ENCODE measurements at regions not wholly inside any gene's neighbourhood (a gene's known extent, or its start where the extent isn't known, plus 50 kb on each side); places are given as distances from the start of the nearest gene placed in this dataset.

DNA sequence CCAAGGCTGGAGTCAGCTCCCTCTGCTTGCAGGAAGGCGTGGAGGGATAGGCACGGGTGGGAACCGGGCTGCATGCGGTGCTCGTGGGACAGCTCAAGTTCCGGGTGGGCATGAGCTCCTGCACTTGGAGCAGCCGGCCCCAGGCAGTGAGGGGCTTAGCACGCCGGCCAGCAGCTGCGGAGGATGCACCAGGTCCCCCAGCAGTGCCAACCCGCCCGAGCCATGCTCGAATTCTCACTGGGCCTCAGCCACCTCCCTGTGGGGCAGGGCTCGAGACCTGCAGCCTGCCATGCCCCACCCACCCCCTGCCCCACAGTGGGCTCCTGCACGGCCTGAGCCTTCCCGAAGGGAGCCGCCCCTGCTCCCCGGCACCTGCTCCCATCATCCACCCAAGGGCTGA, 1501.8 kb downstream of the AACS start:
- H4K20me1 ChIP-seq (ENCODE audit: insufficient read depth): no peaks in the 10 kb centered on the region

DNA sequence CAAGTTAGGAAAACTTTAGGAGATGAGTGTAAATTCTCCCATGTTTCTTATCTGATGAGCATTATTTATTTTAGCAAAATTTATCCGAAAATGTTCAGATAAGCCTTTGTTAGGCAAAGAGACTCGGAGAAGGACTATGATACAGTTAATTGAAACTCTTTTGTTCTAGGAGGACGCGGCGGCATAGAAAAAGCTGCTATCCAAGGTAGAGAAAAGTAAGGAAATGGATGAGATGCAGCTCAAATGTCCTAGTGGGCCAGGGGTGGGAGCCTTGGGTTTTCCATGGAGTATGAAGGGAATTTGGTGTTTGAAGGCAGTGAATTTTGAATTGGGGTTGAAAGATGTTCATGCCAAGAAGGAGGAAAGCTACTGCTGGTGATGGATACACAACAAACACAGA, 1504.5 kb downstream of the AACS start:
- H4K20me1 ChIP-seq (ENCODE audit: insufficient read depth): no peaks in the 10 kb centered on the region
- no peaks in the 10 kb centered on the region for H3K9me3 ChIP-seq (ENCODE audit: low read length)
- no peak overlapping the region for H2AFZ ChIP-seq (ENCODE audit: low read depth, low read length)
- no peaks in the 10 kb centered on the region for H3K9me2 ChIP-seq (ENCODE audit: insufficient read depth, low read length)
- no peak overlapping the region for H3K27ac ChIP-seq (ENCODE audit: low read length)
- H3K27me3 ChIP-seq (ENCODE audit: insufficient read depth, low read depth, low read length): no peaks in the 10 kb centered on the region
- no peaks in the 10 kb centered on the region for H3F3A ChIP-seq (ENCODE audit: insufficient read depth, low read length, poor library complexity, severe bottlenecking)
- no peaks in the 10 kb centered on the region for H3K36me3 ChIP-seq (ENCODE audit: insufficient read depth, low read length)
- no peak overlapping the region for H3K4me2 ChIP-seq (ENCODE audit: low read length)
- no peak overlapping the region for H3K4me3 ChIP-seq (ENCODE audit: low read length)
- H3K9ac ChIP-seq (ENCODE audit: low read length): no peak overlapping the region
- TF ChIP-seq POLR2AphosphoS5 (IDR thresholded peaks at IDR 0.05): no peak
- TF ChIP-seq, protein P1, sequence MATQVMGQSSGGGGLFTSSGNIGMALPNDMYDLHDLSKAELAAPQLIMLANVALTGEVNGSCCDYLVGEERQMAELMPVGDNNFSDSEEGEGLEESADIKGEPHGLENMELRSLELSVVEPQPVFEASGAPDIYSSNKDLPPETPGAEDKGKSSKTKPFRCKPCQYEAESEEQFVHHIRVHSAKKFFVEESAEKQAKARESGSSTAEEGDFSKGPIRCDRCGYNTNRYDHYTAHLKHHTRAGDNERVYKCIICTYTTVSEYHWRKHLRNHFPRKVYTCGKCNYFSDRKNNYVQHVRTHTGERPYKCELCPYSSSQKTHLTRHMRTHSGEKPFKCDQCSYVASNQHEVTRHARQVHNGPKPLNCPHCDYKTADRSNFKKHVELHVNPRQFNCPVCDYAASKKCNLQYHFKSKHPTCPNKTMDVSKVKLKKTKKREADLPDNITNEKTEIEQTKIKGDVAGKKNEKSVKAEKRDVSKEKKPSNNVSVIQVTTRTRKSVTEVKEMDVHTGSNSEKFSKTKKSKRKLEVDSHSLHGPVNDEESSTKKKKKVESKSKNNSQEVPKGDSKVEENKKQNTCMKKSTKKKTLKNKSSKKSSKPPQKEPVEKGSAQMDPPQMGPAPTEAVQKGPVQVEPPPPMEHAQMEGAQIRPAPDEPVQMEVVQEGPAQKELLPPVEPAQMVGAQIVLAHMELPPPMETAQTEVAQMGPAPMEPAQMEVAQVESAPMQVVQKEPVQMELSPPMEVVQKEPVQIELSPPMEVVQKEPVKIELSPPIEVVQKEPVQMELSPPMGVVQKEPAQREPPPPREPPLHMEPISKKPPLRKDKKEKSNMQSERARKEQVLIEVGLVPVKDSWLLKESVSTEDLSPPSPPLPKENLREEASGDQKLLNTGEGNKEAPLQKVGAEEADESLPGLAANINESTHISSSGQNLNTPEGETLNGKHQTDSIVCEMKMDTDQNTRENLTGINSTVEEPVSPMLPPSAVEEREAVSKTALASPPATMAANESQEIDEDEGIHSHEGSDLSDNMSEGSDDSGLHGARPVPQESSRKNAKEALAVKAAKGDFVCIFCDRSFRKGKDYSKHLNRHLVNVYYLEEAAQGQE (IDR thresholded peaks at IDR 0.05; ENCODE audit: borderline replicate concordance): no peak
- TF ChIP-seq MXI1 (conservative IDR thresholded peaks at IDR 0.05; ENCODE audit: poor library complexity, severe bottlenecking): no peak
- no peak for TF ChIP-seq EZH2 (IDR thresholded peaks at IDR 0.05; ENCODE audit: borderline replicate concordance, insufficient read depth, low read length, poor library complexity, severe bottlenecking)
- TF ChIP-seq, protein P2, sequence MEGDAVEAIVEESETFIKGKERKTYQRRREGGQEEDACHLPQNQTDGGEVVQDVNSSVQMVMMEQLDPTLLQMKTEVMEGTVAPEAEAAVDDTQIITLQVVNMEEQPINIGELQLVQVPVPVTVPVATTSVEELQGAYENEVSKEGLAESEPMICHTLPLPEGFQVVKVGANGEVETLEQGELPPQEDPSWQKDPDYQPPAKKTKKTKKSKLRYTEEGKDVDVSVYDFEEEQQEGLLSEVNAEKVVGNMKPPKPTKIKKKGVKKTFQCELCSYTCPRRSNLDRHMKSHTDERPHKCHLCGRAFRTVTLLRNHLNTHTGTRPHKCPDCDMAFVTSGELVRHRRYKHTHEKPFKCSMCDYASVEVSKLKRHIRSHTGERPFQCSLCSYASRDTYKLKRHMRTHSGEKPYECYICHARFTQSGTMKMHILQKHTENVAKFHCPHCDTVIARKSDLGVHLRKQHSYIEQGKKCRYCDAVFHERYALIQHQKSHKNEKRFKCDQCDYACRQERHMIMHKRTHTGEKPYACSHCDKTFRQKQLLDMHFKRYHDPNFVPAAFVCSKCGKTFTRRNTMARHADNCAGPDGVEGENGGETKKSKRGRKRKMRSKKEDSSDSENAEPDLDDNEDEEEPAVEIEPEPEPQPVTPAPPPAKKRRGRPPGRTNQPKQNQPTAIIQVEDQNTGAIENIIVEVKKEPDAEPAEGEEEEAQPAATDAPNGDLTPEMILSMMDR (IDR thresholded peaks at IDR 0.05; ENCODE audit: poor library complexity, severe bottlenecking): no peak
- TF ChIP-seq TAF1 (IDR thresholded peaks at IDR 0.05; ENCODE audit: low read depth): no peak
- TF ChIP-seq SMC3 (conservative IDR thresholded peaks at IDR 0.05; ENCODE audit: poor library complexity): no peak
- no peak for TF ChIP-seq RAD21 (conservative IDR thresholded peaks at IDR 0.05)
- no peak for TF ChIP-seq EP300 (conservative IDR thresholded peaks at IDR 0.05; ENCODE audit: poor library complexity, severe bottlenecking)
- H3K79me2 ChIP-seq (replicated peaks; ENCODE audit: insufficient read depth, low read length): no peaks in the 10 kb centered on the region

More for the DNA sequence above, 1501.8 kb downstream of the AACS start:
- no peaks in the 10 kb centered on the region for H3K27me3 ChIP-seq (ENCODE audit: insufficient read depth, low read depth, low read length)
- H3K9me2 ChIP-seq (ENCODE audit: insufficient read depth, low read length): no peaks in the 10 kb centered on the region
- no peak for TF ChIP-seq POLR2AphosphoS5 (IDR thresholded peaks at IDR 0.05)
- no peak for TF ChIP-seq EZH2 (IDR thresholded peaks at IDR 0.05; ENCODE audit: borderline replicate concordance, insufficient read depth, low read length, poor library complexity, severe bottlenecking)
- TF ChIP-seq, protein P1 (IDR thresholded peaks at IDR 0.05; ENCODE audit: borderline replicate concordance): no peak
- no peak for TF ChIP-seq TAF1 (IDR thresholded peaks at IDR 0.05; ENCODE audit: low read depth)
- TF ChIP-seq EP300 (conservative IDR thresholded peaks at IDR 0.05; ENCODE audit: poor library complexity, severe bottlenecking): no peak
- no peak for TF ChIP-seq MXI1 (conservative IDR thresholded peaks at IDR 0.05; ENCODE audit: poor library complexity, severe bottlenecking)
- TF ChIP-seq, protein P2 (IDR thresholded peaks at IDR 0.05; ENCODE audit: poor library complexity, severe bottlenecking): no peak
- TF ChIP-seq RAD21 (conservative IDR thresholded peaks at IDR 0.05): no peak
- TF ChIP-seq SMC3 (conservative IDR thresholded peaks at IDR 0.05; ENCODE audit: poor library complexity): no peak
- no peak overlapping the region for H3K27ac ChIP-seq (ENCODE audit: low read length)
- H3K4me2 ChIP-seq (ENCODE audit: low read length): no peak overlapping the region
- no peak overlapping the region for H3K4me3 ChIP-seq (ENCODE audit: low read length)
- H2AFZ ChIP-seq (ENCODE audit: low read depth, low read length): no peak overlapping the region
- H3K36me3 ChIP-seq (ENCODE audit: insufficient read depth, low read length): no peaks in the 10 kb centered on the region
- no peak overlapping the region for H3K9ac ChIP-seq (ENCODE audit: low read length)
- no peaks in the 10 kb centered on the region for H3K9me3 ChIP-seq (ENCODE audit: low read length)
- no peaks in the 10 kb centered on the region for H3F3A ChIP-seq (ENCODE audit: insufficient read depth, low read length, poor library complexity, severe bottlenecking)
- no peaks in the 10 kb centered on the region for H3K79me2 ChIP-seq (replicated peaks; ENCODE audit: insufficient read depth, low read length)
